ENCODE measurements at regions not wholly inside any gene's neighbourhood (a gene's known extent, or its start where the extent isn't known, plus 50 kb on each side); places are given as distances from the start of the nearest gene placed in this dataset.

DNA sequence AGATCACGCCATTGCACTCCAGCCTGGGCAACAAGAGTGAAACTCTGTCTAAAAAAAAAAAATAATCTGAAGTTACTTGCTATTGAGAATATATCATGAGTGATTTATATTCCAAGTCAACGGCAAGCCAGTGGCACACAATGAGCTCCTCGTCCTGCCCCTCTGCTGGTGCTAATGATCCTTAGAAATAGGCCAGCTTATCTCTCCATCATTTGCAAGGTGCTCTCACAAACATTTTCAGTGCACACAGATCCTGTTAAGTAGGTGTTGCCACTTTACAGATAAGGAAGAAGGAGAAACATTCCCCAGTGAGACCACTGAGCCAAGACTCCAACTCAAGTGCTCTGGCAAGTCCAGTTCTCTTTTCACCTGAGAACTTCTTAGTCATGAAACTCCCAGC lies 91.3 kb upstream of the GPR45 start:
- no peak for DNase-seq (ENCODE audit: low spot score)

DNA sequence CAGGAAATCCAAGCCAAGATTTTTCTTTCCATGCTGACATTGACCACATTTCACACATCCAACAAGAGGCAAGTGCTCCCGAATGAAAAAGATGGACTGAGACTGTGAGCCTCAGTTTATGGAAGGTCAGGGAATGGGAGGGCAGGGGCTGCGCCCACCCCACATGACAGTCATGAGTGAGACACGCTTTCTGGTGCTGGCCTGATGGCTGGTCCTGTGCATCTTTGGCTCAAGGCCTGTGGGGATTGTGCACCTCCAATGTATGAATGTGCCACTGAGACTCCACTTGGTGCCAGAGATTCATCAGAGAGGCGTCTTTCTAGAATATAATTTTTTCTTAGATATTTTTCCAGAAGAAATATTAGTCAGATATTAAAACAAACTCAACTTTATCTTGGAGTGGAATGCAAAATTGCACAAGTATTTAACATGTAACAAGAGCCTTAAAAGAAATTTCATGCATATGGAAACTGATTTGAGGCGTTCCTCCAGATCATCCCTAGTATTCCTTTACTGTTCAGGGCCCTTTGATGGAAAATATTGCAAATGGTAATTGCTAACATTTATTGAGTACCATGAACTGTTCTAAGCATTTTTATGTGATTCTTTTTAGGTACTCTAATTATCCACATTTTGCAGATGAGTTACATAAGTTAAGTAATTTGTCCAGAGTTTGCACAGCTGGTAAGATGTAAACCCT lies 87.3 kb upstream of the GPR45 start:
- DNase-seq (ENCODE audit: low spot score), result no peak

DNA sequence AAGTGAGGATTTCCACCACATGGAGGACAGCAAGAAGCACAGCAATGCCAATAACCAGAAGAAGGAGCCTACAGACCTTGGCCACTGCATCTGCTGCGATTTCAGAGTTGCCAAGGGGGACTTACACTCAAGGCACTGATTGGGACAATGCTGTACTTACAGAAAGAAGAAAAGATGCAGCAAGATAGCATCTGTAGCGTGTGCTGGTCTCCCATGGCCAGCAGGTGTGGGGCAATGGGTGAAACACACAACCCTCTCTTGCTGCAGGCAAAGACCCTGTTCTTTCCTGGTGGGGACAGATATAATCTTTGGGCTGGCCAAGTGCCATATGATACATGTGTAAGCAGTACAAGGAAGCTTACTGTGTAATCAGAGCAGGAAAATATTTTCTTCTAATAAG lies 85.4 kb upstream of the GPR45 start:
- DNase-seq (ENCODE audit: low spot score), result no peak

DNA sequence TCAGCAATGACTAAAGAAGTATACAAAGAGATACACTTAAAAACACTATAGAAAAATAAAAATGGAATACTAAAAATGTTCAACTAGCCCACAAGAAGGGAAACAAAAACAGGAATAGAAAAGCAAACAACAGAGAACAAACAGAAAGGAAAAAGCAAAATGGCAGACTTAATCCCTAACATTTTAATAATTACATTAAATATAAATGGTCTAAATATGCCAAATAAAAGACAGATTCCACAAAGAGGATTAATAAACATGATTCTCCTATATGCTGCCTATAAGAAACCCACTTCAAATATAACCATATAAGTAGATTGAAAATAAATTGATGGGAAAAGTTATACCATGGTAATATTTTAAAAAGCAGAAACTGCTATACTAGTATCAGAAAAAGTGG lies 83.5 kb upstream of the GPR45 start:
- no peak for DNase-seq (ENCODE audit: low spot score)

DNA sequence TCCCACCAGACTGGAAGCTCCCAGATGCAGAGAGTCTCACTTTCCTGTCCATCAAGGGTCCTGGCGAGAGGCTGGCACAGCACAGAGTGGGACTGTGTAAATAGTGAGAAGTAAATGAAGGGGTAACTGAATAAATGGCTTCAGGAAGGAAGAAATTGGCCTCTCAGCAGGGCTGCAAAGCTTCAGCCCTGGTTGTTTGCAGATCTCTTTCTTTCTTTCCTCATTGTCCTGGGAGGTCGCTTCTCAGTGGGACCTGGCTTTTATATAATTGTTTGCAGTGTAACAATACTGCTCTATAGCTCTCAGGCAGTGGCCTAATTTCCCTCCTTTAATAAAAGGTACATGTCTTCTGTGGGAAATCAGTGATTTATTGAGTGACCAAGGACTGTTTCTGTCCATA lies 74.9 kb upstream of the GPR45 start:
- DNase-seq (ENCODE audit: low spot score), result no peak

DNA sequence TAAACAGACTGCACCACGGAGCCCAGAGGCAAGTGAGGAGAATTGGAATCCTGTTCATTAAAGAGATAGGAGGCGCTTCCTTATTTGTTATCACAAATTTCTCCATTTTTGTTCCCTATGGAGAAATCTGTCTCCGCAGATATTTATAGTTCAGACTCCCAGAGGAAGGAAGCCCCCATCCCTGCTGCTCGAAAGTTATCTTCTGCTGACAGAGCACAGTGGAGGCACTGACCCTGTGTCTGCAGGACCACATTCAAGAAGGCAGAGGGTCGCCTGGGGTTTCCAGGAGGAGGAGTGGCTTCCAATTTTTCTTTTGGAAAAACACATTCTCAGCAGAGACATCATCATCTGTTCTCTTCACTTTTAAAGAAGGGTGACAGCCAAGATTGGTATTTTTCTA lies 73.0 kb upstream of the GPR45 start:
- DNase-seq (ENCODE audit: low spot score), result no peak

DNA sequence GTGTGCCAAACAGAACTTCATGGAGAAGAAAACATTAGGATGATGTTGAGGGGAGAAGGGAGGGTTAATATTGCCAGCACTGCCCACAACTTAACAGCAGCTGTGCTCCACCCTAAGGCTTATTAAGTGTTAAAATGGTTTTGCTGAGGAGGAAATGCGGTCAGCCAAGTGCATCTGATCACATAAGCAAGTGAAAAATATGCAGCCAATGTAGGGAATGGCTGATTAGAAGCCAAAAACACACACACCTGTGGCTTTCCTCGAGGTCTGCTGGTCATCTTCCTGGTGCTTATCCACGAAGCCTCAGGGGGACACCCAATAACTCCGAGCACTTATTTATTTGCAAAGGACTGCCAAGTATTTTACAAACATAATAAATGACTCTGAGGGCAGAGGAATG lies 66.3 kb upstream of the GPR45 start:
- no peak for DNase-seq (ENCODE audit: low spot score)

DNA sequence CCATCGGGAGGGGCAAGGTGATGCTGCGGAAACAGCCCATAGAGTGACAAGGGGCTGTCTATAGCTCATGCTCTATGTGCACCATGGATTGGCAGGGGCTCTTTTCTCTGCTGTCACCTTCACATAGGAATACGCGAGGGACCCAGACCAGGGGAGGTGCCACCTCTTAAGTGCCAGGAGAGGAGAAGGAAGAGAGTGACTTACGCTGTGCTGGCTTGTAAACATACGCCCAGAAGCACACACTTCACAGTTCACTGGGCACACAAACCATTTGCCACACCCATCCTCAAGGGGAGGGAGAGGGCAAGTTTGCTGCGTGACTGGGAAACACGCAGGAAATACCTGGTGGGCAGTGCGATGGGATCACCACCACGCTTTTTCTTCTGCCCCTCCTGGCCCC lies 65.1 kb upstream of the GPR45 start:
- no peak for DNase-seq (ENCODE audit: low spot score)

DNA sequence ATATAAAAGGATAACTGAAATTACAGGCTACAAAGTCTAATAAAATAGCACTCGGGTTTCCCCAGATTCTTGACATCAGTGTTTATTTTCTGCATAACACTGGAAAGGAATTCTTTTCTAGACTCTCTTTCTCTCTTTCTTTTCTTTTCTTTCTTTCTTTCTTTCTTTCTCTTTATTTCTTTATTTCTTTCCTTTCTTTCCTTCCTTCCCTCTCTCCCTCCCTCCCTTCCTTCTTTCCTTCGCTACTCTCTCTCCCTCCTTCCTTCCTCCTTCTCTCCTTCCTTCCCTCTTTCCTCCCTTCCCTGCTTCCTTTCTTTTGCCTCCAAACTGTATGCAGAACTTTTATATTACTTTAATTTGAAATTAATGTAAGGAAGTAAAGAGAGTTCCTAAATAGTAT lies 64.5 kb upstream of the GPR45 start:
- DNase-seq (ENCODE audit: low spot score), result no peak

DNA sequence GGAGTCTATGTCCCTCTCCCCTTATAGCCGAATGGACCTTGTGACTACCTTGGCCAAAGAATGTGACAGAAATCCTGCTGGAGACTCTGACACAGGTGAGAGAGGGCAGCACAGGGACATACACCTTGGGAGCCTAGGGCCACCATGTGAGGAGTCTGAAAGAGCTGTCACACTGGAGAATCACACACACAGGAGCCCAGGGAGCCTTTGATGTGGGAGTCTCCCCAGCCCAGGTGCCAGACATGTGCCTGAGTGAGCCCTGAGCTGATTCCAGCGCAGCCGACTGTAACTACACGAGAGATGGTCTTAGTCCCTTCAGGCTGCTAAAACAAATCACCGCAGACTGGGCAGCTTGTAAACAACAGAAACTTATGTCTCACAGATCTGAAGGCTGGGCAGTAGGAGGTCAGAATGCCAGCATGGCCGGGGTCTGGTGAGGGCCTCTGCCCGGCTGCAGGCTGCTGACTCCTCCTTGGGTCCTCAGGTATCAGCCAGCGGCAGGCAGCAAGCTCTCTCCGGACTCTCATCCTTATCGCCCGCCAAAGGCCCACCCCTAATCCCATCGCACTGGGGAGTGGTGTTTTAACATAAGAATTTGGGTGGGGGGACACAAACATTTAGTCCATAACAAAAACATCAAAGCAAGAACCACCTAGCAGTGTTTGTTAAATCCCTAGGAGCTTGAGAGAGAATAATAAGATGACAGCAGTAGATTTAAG lies 63.8 kb upstream of the GPR45 start:
- DNase-seq (ENCODE audit: low spot score), result no peak

DNA sequence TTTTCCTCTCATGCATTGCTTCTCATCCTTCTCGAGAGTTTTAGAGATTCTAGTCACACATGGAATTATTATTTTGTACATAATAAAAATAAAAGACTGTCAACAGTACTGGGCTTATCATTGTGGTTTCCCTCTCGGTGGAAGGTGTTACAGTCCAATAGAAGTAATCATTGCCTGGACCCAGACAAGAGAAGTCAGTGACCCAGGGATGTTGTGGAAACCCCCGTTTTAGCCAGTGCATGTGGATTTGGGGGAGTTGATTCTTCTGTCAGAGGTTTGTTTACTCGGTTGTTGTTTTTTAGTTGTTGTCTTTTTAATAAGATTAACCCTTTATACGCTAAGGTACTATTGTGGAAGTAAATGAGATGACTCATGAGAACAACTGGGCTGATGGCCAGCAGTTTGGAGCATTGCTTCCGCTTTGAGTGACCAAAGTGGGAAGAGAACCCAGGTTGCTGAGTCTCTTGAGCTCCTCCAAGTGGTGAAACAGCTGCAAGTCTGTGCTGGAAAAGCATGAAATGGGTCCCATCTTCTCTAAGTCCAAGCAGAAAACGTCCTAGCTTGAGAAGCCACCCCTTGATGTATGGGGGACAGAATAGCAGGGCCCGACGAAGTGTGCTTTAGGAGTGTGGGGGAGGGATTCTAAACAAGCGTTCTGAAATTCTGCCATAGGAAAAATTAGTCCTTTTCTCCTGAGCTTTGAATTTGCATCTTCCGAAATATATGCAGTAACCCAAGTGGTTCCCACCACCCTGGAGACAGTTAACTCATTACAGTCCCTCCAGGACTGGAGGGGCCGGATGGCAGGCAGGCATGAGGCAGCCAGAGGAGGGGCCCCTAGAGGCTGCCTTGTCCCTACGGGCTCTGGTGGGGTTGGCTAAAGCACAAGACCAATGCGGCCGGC lies 61.8 kb upstream of the GPR45 start:
- DNase-seq (ENCODE audit: low spot score), result peak; percentile 55

DNA sequence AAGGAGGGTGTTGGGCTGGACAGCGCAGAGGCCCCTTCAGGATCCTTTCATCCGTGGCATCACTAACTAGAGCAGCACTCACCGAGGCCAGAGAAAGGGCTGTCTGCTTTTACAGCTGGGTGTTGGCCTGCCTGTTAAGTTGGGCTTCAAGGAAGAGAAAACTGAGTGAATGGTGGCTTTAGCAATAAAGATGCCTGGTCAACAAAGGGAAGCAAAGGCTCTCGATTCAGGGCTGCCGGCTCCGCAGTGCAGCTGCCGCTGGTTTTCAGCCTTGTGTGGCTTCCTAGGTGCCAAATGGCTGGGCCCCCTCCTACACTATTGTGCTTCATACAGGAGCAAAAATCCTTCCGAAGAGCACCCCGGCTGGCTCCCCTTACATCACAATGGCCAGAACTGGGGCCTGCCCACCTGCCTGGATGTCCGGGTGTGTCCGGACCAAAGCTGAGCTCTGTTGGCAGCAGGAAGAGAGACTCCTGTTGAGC lies 61.0 kb upstream of the GPR45 start:
- no peak for DNase-seq (ENCODE audit: low spot score)

DNA sequence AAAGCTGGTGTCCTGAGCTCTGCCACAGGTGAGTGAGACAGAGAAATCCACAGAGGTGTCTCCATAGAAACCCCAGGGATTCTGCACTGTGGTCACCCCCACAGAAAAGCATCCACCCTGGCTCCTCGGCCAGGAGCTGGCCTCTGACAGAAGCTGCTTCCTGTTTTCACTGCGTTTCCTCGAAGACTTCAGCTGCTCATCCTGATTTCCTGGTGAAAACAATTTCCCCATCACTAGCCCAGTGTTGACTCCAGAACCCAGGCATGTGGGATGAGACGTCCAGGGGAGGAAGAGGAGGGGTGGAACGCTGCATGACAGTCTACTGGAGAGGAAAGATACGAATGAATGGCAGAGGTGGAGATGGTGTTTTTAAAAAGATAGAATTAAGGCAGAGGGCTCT lies 60.3 kb upstream of the GPR45 start:
- no peak for DNase-seq (ENCODE audit: low spot score)

DNA sequence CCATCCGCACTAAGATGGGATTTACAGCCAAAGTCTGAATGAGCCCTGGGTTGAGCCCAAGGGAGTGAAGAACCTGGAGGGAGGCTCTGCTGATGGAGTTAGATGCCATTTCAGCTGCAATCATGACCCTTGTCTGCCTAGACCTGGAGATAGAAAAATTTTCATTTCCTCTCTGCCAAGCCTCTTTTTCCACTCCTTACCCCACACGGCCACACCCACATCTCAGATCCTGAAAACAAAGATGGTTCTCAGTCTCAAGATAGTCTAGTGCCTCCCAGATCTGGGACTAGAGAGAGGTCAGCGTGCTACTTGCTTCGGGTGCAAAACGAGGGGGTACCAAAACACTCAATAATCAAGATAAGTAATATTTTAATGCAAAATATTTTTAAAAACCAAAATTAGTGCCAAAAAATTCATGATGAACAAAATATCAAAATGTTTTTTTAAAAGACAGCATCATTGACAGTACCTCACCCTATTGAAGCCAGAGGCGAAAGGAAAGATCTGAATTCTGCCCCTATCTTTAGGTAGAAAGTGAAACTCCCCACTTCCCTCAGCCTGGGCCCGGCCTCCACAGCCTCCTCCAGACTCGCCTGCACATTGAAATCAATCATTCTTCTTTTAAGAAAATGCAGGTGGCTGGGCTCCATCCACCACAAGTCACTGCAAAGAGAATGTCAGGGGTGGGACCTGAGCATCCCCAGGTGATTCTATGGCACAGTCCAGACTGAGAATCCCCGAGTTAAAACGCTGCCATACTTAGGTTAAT lies 57.8 kb upstream of the GPR45 start:
- no peak for DNase-seq (ENCODE audit: low spot score)

DNA sequence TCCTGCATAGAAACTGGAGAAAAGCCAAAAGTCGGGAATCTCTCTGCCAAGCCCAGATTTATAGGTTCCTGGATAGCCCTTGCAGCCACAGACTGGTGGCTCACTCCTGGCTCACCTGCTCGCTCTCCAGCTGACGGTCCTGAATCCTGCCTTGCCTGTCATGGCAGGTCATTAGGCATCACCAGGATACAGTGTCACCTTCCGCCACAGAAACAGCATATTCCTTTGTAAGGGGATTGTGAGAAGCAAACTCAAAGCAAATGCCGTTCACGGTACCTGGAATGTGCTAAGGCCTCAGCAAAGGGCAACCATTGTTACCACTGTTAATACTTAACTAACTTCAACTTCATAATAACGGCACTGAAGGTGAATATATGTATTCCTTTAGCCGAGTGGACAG lies 57.1 kb upstream of the GPR45 start:
- DNase-seq (ENCODE audit: low spot score), result no peak

DNA sequence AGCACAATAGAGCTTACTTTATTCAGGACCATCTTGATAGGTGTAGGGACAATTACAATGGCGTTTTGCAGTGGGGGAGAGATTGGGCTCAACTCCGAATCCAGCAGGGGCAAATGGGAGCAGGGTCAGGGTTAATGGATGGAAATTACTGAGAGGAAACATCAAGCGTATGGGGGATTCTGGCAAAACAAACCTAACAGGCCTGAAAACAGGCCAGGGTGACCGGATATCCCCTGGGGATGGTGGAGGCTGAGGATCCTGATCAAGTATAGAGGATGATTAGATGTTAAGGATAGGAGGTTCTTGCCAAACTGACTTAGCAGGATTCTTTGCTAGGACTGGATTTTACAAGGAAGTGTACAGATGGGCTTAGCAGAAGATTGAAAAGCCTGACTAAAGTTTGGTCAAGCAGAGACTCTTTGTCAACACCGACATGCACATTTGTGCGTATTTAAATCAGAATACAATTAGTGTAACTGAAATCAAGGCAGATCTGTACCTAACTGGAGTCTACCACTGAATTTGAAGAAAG lies 54.5 kb upstream of the GPR45 start:
- no peak for DNase-seq (ENCODE audit: low spot score)

DNA sequence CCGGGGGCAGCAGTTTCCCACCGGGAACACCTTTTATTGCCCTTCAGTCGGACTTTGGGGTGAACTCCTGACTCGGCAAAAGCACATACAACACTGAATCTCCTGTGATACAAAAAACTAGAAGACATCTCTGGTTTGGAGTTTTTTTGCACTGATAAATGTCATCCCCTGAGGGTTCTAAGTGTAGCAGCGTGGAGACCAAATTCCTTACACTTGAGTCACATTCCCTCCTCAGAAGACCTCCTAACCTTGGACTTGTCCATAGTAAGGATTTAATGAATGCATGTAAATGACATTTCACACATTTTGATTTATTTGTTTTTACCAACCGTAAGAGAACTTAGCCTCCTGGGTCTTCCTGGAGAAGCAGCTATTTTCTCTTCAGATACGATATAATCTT lies 54.0 kb upstream of the GPR45 start:
- no peak for DNase-seq (ENCODE audit: low spot score)

DNA sequence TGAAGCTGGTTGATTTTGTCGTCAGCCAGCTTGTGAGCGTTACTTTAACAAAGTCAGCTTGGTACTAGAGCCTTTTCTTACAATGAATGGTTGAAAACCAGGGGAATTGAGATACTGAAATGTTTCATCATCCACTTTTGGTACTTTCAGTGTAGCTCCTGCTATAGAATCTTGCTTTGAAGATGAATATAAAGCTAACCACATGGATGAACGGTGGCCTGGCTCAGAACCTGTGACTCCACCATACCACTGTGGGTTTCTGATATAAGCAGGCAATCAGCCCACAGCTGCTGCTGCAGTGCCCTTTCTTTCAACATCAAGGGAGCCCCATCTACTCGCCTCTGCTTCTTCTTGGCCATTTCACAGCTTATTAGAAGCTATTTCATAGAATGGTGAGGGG lies 53.2 kb upstream of the GPR45 start:
- no peak for DNase-seq (ENCODE audit: low spot score)

Measured in GM03348 (cell line).